Right atrium auricular region (tissue), 2 donors: ENCODE measurements at regions not wholly inside any gene's neighbourhood (a gene's known extent, or its start where the extent isn't known, plus 50 kb on each side); places are given as distances from the start of the nearest gene placed in this dataset.

Source experiments
- DNase-seq: peaks from one replicate; pipeline ENCODE4 v3.0.0-alpha.2; 2019; ENCODE audit warnings: low spot score
- H3K27ac ChIP-seq, 2 donors: fragments of 200-600 bp; sonication (generic); 1 replicate in 1 of 2; 2 replicates in 1 of 2; pipeline ENCODE4 v1.5.1; 2016 to 2019
- H3K27me3 ChIP-seq, 2 donors: fragments of 200-600 bp; sonication (generic); one replicate each; pipeline versions ENCODE4 v1.5.1 to v1.6.0; 2017 to 2019
- H3K36me3 ChIP-seq: fragments of 200-600 bp; sonication (generic); one replicate; pipeline ENCODE4 v1.5.1; 2016
- H3K4me1 ChIP-seq, 2 donors: fragments of 200-600 bp; sonication (generic); one replicate each; pipeline versions ENCODE4 v1.5.1 to v1.6.0; 2017 to 2019
- H3K4me3 ChIP-seq, 2 donors: fragments of 200-600 bp; sonication (generic); 1 replicate in 1 of 2; 2 replicates in 1 of 2; pipeline ENCODE4 v1.5.1; 2017 to 2019; ENCODE audit warnings: mild to moderate bottlenecking in 1 of 2, moderate library complexity in 1 of 2
- H3K9me3 ChIP-seq, 2 donors: fragments of 200-600 bp; sonication (generic); one replicate each; pipeline ENCODE4 v1.5.1; 2019
- CTCF ChIP-seq, 2 donors: fragments of 200-600 bp; sonication (generic); IDR thresholded peaks; one replicate each; pipeline ENCODE4 v1.5.1; 2019; ENCODE audit warnings: antibody characterized with exemption in 2 of 2

GRCh38 chr5:21685522-21685921 lies 1167.6 kb downstream of the CDH12 start:
- Histone ChIP-seq H3K4me3 (no peak overlapping the region), H3K27ac (no peak overlapping the region), H3K36me3 (no peaks in the 10 kb centered on the region), H3K27me3 (no peaks in the 10 kb centered on the region), H3K9me3 (no peaks in the 10 kb centered on the region), H3K4me1 (no peaks in the 10 kb centered on the region)
- no peak for TF ChIP-seq CTCF (IDR thresholded peaks at IDR 0.05)
- no peak for DNase-seq

- Histone ChIP-seq H3K9me3 (no peaks in the 10 kb centered on the region), H3K36me3 (no peaks in the 10 kb centered on the region), H3K27ac (no peak overlapping the region), H3K4me1 (no peaks in the 10 kb centered on the region), H3K4me3 (no peak overlapping the region), H3K27me3 (no peaks in the 10 kb centered on the region)
- TF ChIP-seq CTCF (IDR thresholded peaks at IDR 0.05): no peak
- DNase-seq: no peak
Measured at GRCh38 chr5:21684992-21685391, 1168.2 kb downstream of the CDH12 start.

- no peak overlapping the region for H3K27ac ChIP-seq
Measured at GRCh38 chr5:21681911-21682310, 1171.2 kb downstream of the CDH12 start.

GRCh38 chr5:21680641-21681040 lies 1172.5 kb downstream of the CDH12 start:
- Histone ChIP-seq H3K9me3 (no peaks in the 10 kb centered on the region), H3K36me3 (no peaks in the 10 kb centered on the region), H3K4me3 (no peak overlapping the region), H3K27me3 (no peaks in the 10 kb centered on the region), H3K4me1 (no peaks in the 10 kb centered on the region), H3K27ac (no peak overlapping the region)
- no peak for DNase-seq
- no peak for TF ChIP-seq CTCF (IDR thresholded peaks at IDR 0.05)

More at GRCh38 chr5:21681911-21682310, 1171.2 kb downstream of the CDH12 start:
- Histone ChIP-seq H3K4me1 (no peaks in the 10 kb centered on the region), H3K4me3 (no peak overlapping the region), H3K36me3 (no peaks in the 10 kb centered on the region), H3K27me3 (no peaks in the 10 kb centered on the region), H3K9me3 (no peaks in the 10 kb centered on the region)
- no peak for DNase-seq
- TF ChIP-seq CTCF (IDR thresholded peaks at IDR 0.05): no peak

- Histone ChIP-seq H3K27me3 (no peaks in the 10 kb centered on the region), H3K36me3 (no peaks in the 10 kb centered on the region)
- DNase-seq: no peak
Measured at GRCh38 chr5:21680196-21680595, 1172.9 kb downstream of the CDH12 start.

More at GRCh38 chr5:21680196-21680595, 1172.9 kb downstream of the CDH12 start:
- Histone ChIP-seq H3K9me3 (no peaks in the 10 kb centered on the region), H3K4me1 (no peaks in the 10 kb centered on the region), H3K4me3 (no peak overlapping the region), H3K27ac (no peak overlapping the region)
- no peak for TF ChIP-seq CTCF (IDR thresholded peaks at IDR 0.05)
